Neural progenitor cell (in vitro differentiated cells): ENCODE measurements at regions not wholly inside any gene's neighbourhood (a gene's known extent, or its start where the extent isn't known, plus 50 kb on each side); places are given as distances from the start of the nearest gene placed in this dataset.

Source experiments
- DNase-seq: peaks from one replicate; pipeline ENCODE4 v3.0.0-alpha.2; 2016; ENCODE audit warnings: low spot score
- H2AFZ ChIP-seq: fragments of 200-600 bp; sonication (generic); replicated peaks from 2 replicates; pipeline ENCODE4 v1.6.1; 2016; ENCODE audit warnings: antibody characterized with exemption
- H3F3A ChIP-seq: fragments of 200-600 bp; sonication (generic); 2 replicates; pipeline ENCODE4 v1.6.1; 2016; ENCODE audit warnings: antibody characterized with exemption, low read depth
- H3K27ac ChIP-seq: fragments of 200-600 bp; sonication (generic); 2 replicates; pipeline ENCODE4 v1.5.1; 2016; ENCODE audit warnings: mild to moderate bottlenecking
- H3K27me3 ChIP-seq: fragments of 200-600 bp; sonication (generic); 2 replicates; pipeline ENCODE4 v1.6.1; 2016; ENCODE audit warnings: mild to moderate bottlenecking, moderate library complexity
- H3K36me3 ChIP-seq: fragments of 200-600 bp; sonication (generic); 2 replicates; pipeline ENCODE4 v1.5.1; 2016
- H3K4me1 ChIP-seq: fragments of 200-600 bp; sonication (generic); 2 replicates; pipeline ENCODE4 v1.6.1; 2016; ENCODE audit warnings: mixed run types
- H3K4me2 ChIP-seq: fragments of 200-600 bp; sonication (generic); 2 replicates; pipeline ENCODE4 v1.6.1; 2016
- H3K4me3 ChIP-seq: fragments of 200-600 bp; sonication (generic); 2 replicates; pipeline ENCODE4 v1.5.1; 2016
- H3K79me2 ChIP-seq: fragments of 200-600 bp; sonication (generic); 2 replicates; pipeline ENCODE4 v1.6.1; 2016; ENCODE audit warnings: low read depth
- H3K9ac ChIP-seq: fragments of 200-600 bp; sonication (generic); 2 replicates; pipeline ENCODE4 v1.6.1; 2016
- H3K9me3 ChIP-seq: fragments of 200-600 bp; sonication (generic); 2 replicates; pipeline ENCODE4 v1.5.1; 2016; ENCODE audit warnings: low read depth
- H4K20me1 ChIP-seq: fragments of 200-600 bp; sonication (generic); 2 replicates; pipeline ENCODE4 v1.6.1; 2016; ENCODE audit warnings: low read depth
- H3K27ac Mint-ChIP-seq: 3 replicates; pipeline ENCODE4 v1.8.0; 2021; ENCODE audit warnings: mixed read lengths
- H3K27me3 Mint-ChIP-seq: 2 replicates; pipeline ENCODE4 v1.8.0; 2022; ENCODE audit warnings: low read depth, mild to moderate bottlenecking, inconsistent platforms, moderate library complexity, mixed read lengths; ENCODE audit not compliant: insufficient read depth
- H3K36me3 Mint-ChIP-seq: 3 replicates; pipeline ENCODE4 v1.8.0; 2021; ENCODE audit warnings: mixed read lengths
- H3K4me1 Mint-ChIP-seq: 3 replicates; pipeline ENCODE4 v1.8.0; 2021; ENCODE audit warnings: mixed read lengths
- H3K4me3 Mint-ChIP-seq: 3 replicates; pipeline ENCODE4 v1.8.0; 2021; ENCODE audit warnings: mild to moderate bottlenecking, moderate library complexity, mixed read lengths
- H3K9me3 Mint-ChIP-seq: 3 replicates; pipeline ENCODE4 v1.8.0; 2020; ENCODE audit warnings: mixed read lengths
- CTCF ChIP-seq: fragments of 200-600 bp; sonication (generic); IDR thresholded peaks from 2 replicates; pipeline ENCODE4 v1.5.1; 2017; ENCODE audit warnings: antibody characterized with exemption, mild to moderate bottlenecking
- EZH2 ChIP-seq: fragments of 200-600 bp; sonication (generic); IDR thresholded peaks from 2 replicates; pipeline ENCODE4 v1.6.1; 2017; ENCODE audit warnings: antibody characterized with exemption, mild to moderate bottlenecking, moderate library complexity
- EZH2phosphoT487 ChIP-seq: fragments of 200-600 bp; sonication (generic); IDR thresholded peaks from 2 replicates; pipeline ENCODE4 v1.6.1; 2017; ENCODE audit warnings: antibody characterized with exemption

- Histone ChIP-seq H3K4me1 (peaks cover 10% of the 10 kb centered on the region), H3K9me3 (no peaks in the 10 kb centered on the region), H3K4me3 (no peak overlapping the region), H3K4me2 (no peak overlapping the region), H3K79me2 (no peaks in the 10 kb centered on the region), H4K20me1 (no peaks in the 10 kb centered on the region), H3K27me3 (peaks cover 2% of the 10 kb centered on the region), H2AFZ (no peak overlapping the region), H3K36me3 (no peaks in the 10 kb centered on the region), H3K9ac (no peak overlapping the region), H3K27ac (no peak overlapping the region), H3F3A (no peaks in the 10 kb centered on the region)
- Mint-ChIP-seq H3K4me3 (no peak overlapping the region), H3K27me3 (no peaks in the 10 kb centered on the region), H3K9me3 (no peaks in the 10 kb centered on the region), H3K36me3 (no peaks in the 10 kb centered on the region), H3K27ac (no peak overlapping the region), H3K4me1 (peaks cover 3% of the 10 kb centered on the region)
- TF ChIP-seq CTCF (no peak), EZH2phosphoT487 (no peak), EZH2 (no peak)
- no peak for DNase-seq
These were observed 294.0 kb upstream of the CXCR4 start for GRCh38 chr2:136411946-136412345.

- no peak overlapping the region for H3K4me2 ChIP-seq
- H3K27me3 Mint-ChIP-seq = peaks cover 2% of the 10 kb centered on the region
- no peaks in the 10 kb centered on the region for H3K9me3 ChIP-seq
- peaks cover 10% of the 10 kb centered on the region for H3K4me1 ChIP-seq
- H3K36me3 ChIP-seq = no peaks in the 10 kb centered on the region
- no peak overlapping the region for H3K27ac Mint-ChIP-seq
- H4K20me1 ChIP-seq = no peaks in the 10 kb centered on the region
- DNase-seq = no peak
- no peak overlapping the region for H3K9ac ChIP-seq
- H3K4me1 Mint-ChIP-seq = peaks cover 3% of the 10 kb centered on the region
- no peak overlapping the region for H3K4me3 ChIP-seq
- H3K36me3 Mint-ChIP-seq = no peaks in the 10 kb centered on the region
- no peak for TF ChIP-seq EZH2phosphoT487
- no peak for TF ChIP-seq CTCF
- TF ChIP-seq EZH2 = no peak
- no peak overlapping the region for H2AFZ ChIP-seq
- H3K27me3 ChIP-seq = peaks cover 2% of the 10 kb centered on the region
- H3K4me3 Mint-ChIP-seq = no peak overlapping the region
- no peaks in the 10 kb centered on the region for H3F3A ChIP-seq
- H3K79me2 ChIP-seq = no peaks in the 10 kb centered on the region
- H3K9me3 Mint-ChIP-seq = no peaks in the 10 kb centered on the region
- no peak overlapping the region for H3K27ac ChIP-seq
These were observed 292.7 kb upstream of the CXCR4 start for GRCh38 chr2:136410673-136411072.

- Mint-ChIP-seq H3K4me3 (no peak overlapping the region), H3K36me3 (no peaks in the 10 kb centered on the region), H3K9me3 (no peaks in the 10 kb centered on the region), H3K4me1 (peaks cover 3% of the 10 kb centered on the region), H3K27me3 (peaks cover 2% of the 10 kb centered on the region), H3K27ac (no peak overlapping the region)
- Histone ChIP-seq H2AFZ (no peak overlapping the region), H4K20me1 (no peaks in the 10 kb centered on the region), H3K36me3 (no peaks in the 10 kb centered on the region), H3K27ac (no peak overlapping the region), H3K9me3 (no peaks in the 10 kb centered on the region), H3K79me2 (no peaks in the 10 kb centered on the region), H3F3A (no peaks in the 10 kb centered on the region), H3K27me3 (peaks cover 2% of the 10 kb centered on the region), H3K9ac (no peak overlapping the region), H3K4me1 (peaks cover 10% of the 10 kb centered on the region), H3K4me3 (no peak overlapping the region), H3K4me2 (no peak overlapping the region)
- TF ChIP-seq EZH2phosphoT487 (no peak), CTCF (no peak), EZH2 (no peak)
- no peak for DNase-seq
These were observed 290.8 kb upstream of the CXCR4 start for GRCh38 chr2:136408795-136409194.

- peaks cover 3% of the 10 kb centered on the region for H3K4me1 Mint-ChIP-seq
- H3K9ac ChIP-seq = no peak overlapping the region
- no peaks in the 10 kb centered on the region for H3F3A ChIP-seq
These were observed 290.0 kb upstream of the CXCR4 start for GRCh38 chr2:136407952-136408318.

More at GRCh38 chr2:136407952-136408318, 290.0 kb upstream of the CXCR4 start:
- Histone ChIP-seq H4K20me1 (no peaks in the 10 kb centered on the region), H3K9me3 (no peaks in the 10 kb centered on the region), H3K27me3 (peaks cover 2% of the 10 kb centered on the region), H3K27ac (no peak overlapping the region), H3K4me2 (peak overlapping the region; percentile 18), H2AFZ (no peak overlapping the region), H3K4me3 (no peak overlapping the region), H3K36me3 (no peaks in the 10 kb centered on the region), H3K4me1 (peaks cover 10% of the 10 kb centered on the region), H3K79me2 (no peaks in the 10 kb centered on the region)
- no peaks in the 10 kb centered on the region for H3K9me3 Mint-ChIP-seq
- TF ChIP-seq CTCF (no peak), EZH2phosphoT487 (no peak), EZH2 (no peak)
- peaks cover 2% of the 10 kb centered on the region for H3K27me3 Mint-ChIP-seq
- DNase-seq = no peak
- H3K4me3 Mint-ChIP-seq = no peak overlapping the region
- H3K27ac Mint-ChIP-seq = no peak overlapping the region
- H3K36me3 Mint-ChIP-seq = no peaks in the 10 kb centered on the region
